ENCODE measurements at regions not wholly inside any gene's neighbourhood (a gene's known extent, or its start where the extent isn't known, plus 50 kb on each side); places are given as distances from the start of the nearest gene placed in this dataset.

DNA sequence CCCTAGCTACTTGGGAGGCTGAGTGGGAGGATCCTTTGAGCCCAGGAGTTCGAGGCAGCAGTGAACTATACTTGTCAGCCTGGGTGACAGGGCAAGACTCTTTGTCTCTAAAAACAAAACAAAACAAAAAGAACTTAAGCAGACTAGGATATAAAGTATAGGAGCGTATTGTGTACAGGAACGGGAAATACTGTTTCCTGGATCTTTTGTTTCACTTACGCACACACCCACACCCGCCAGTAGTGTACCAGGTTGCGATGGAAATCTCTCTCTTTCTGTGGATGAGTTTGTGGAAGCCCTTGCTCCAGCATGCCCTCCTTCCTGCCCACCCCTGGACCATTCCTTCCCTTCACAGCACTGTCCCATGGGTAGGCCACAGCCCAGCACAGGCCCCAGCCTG lies 136.3 kb downstream of the RPIA start:
- no peak overlapping the region for H3K4me3 ChIP-seq
- TF ChIP-seq POLR2A (IDR thresholded peaks at IDR 0.05), result no peak
- TF ChIP-seq, protein P1, sequence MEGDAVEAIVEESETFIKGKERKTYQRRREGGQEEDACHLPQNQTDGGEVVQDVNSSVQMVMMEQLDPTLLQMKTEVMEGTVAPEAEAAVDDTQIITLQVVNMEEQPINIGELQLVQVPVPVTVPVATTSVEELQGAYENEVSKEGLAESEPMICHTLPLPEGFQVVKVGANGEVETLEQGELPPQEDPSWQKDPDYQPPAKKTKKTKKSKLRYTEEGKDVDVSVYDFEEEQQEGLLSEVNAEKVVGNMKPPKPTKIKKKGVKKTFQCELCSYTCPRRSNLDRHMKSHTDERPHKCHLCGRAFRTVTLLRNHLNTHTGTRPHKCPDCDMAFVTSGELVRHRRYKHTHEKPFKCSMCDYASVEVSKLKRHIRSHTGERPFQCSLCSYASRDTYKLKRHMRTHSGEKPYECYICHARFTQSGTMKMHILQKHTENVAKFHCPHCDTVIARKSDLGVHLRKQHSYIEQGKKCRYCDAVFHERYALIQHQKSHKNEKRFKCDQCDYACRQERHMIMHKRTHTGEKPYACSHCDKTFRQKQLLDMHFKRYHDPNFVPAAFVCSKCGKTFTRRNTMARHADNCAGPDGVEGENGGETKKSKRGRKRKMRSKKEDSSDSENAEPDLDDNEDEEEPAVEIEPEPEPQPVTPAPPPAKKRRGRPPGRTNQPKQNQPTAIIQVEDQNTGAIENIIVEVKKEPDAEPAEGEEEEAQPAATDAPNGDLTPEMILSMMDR (IDR thresholded peaks at IDR 0.05), result no peak
- no peak for TF ChIP-seq POLR2AphosphoS5 (IDR thresholded peaks at IDR 0.05)
- no peaks in the 10 kb centered on the region for H3K27me3 ChIP-seq
- H3K4me1 ChIP-seq, result no peaks in the 10 kb centered on the region
- intact Hi-C loops (cut with DNase I; ENCODE audit: low total_unique reads), result no loop called here
- H3K27ac ChIP-seq, result peak overlapping the region in 1 of 2 donors; percentile 74
- H3K9me3 ChIP-seq, result no peaks in the 10 kb centered on the region
- no peaks in the 10 kb centered on the region for H3K36me3 ChIP-seq
- DNase-seq (ENCODE audit: low spot score in 2 of 2), result no peak

DNA sequence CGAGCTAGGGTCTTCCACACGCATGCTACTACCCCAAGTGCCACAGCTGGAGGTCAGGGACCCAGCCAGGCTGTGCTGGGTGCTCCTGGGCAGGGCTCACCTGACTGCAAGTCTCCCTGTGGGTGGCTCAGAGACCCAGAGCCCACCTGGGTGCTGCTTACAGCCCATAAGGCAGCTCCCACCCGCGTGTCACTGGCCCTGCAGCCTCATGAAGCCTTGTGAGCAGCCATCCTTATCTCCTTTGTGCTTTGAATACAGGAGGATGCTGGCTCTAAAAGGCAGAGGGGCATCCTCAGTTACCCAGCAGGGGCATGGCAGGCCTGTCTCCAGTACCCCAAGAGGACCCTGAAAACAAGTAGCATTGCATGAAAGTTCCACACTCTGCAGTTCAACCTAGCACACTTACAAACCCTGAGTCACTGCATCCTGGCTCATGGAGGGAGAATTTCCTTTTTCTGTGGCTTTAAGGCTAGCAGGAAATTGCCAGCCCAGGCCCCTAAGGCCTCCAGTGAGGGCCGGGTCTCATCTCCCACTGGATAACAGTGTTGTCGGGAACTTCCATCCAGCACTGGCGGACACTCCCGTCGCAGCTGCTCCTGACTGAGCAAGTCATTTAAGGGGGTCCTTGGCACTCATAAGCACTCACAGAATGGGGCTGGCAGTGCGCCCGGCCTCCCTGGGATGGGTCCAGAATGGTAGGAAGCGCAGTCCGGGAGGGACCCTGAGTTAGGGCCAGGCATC lies 137.1 kb downstream of the RPIA start:
- Histone ChIP-seq H3K27ac (peak overlapping the region in 1 of 2 donors; percentile 74), H3K4me3 (no peak overlapping the region), H3K9me3 (no peaks in the 10 kb centered on the region), H3K36me3 (no peaks in the 10 kb centered on the region), H3K27me3 (no peaks in the 10 kb centered on the region), H3K4me1 (no peaks in the 10 kb centered on the region)
- intact Hi-C loops (cut with DNase I; ENCODE audit: low total_unique reads), result no loop called here
- no peak for DNase-seq (ENCODE audit: low spot score in 2 of 2)
- TF ChIP-seq POLR2A (IDR thresholded peaks at IDR 0.05) (no peak), POLR2AphosphoS5 (IDR thresholded peaks at IDR 0.05) (no peak)
- TF ChIP-seq, protein P1 (IDR thresholded peaks at IDR 0.05), result no peak

DNA sequence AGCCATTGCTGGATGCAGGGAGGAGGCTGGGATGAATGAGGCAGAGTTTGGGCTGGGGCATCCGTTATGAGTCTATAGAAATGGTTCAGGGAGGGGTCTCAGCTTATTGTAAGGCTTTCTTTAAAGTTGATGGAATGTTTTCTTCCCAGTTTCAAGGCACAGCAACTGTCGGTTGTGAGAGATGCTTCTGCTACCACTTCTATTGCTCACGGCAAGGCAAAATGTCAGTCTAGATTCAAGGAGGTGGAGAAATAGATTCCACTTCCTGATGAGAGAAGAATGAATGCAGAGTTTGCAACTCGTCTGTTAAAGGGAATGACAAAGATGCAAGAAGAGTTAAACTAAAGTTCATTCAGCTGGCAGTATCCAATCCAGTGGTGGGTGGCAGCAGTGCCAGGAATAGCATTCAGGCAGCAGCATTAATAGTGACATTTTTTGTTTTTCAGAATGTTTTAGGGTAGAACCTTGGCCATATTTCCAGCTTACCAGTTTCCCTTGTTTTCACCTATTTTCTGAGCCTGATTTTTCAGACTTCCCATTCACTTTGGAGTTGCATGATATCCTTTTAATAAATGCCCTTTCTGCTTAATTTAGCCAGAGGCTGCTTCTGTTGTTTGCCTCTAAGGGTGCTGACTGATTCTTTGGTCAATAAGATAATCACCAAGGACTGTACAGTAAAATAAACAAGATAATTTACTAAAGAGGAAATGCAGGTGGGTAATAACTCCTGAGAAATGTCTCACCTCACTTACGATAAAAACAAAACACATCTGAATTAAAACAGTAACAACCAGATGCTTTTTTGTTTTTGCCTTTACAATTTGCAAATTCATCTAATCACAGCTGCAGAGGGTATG lies 138.4 kb downstream of the RPIA start:
- intact Hi-C loops (cut with DNase I; ENCODE audit: low total_unique reads), result no loop called here
- H3K9me3 ChIP-seq, result no peaks in the 10 kb centered on the region
- no peaks in the 10 kb centered on the region for H3K27me3 ChIP-seq
- no peaks in the 10 kb centered on the region for H3K4me1 ChIP-seq
- TF ChIP-seq POLR2A (IDR thresholded peaks at IDR 0.05), result no peak
- no peak for TF ChIP-seq POLR2AphosphoS5 (IDR thresholded peaks at IDR 0.05)
- TF ChIP-seq, protein P1 (IDR thresholded peaks at IDR 0.05), result no peak
- H3K36me3 ChIP-seq, result no peaks in the 10 kb centered on the region
- H3K27ac ChIP-seq, result no peak overlapping the region
- H3K4me3 ChIP-seq, result no peak overlapping the region
- DNase-seq (ENCODE audit: low spot score in 2 of 2), result no peak

DNA sequence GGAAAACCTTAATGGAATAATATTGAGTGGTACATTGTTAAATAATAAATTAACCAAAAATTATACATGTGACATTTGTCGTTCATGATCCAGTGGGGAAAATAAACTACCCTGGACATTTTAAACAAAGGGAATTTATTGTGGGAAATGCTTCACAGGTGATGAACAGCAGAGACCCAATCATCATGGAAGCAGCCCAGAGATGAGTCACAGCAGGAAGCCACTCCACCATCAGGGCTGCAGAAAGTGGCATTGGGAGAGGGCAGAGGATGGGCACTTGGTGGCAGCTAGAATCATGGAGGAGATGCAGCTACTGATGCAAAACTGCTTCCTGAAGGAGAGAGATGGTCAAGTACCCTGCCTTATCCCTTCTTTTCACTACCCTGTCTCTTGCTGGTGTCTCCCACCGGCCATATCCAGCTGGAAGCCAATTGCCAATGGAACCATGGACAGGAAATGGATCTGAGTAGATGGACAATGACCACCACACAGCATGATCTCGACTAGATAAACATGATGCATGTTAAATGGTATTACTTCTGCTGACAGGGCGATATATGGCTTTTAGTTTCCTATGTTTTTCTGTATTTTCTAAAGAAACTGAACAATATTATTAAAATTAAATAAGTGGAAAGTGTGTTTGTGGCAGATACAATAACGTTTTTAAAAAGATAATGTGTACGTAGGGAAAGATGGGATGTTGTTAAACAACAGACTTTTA lies 139.8 kb downstream of the RPIA start:
- Histone ChIP-seq H3K4me1 (no peaks in the 10 kb centered on the region), H3K9me3 (no peaks in the 10 kb centered on the region), H3K4me3 (no peak overlapping the region), H3K27me3 (no peaks in the 10 kb centered on the region), H3K36me3 (no peaks in the 10 kb centered on the region), H3K27ac (no peak overlapping the region)
- DNase-seq (ENCODE audit: low spot score in 2 of 2), result no peak
- TF ChIP-seq POLR2AphosphoS5 (IDR thresholded peaks at IDR 0.05), result no peak
- TF ChIP-seq, protein P1 (IDR thresholded peaks at IDR 0.05), result no peak
- no peak for TF ChIP-seq POLR2A (IDR thresholded peaks at IDR 0.05)
- intact Hi-C loops (cut with DNase I; ENCODE audit: low total_unique reads), result no loop called here
